ENCODE measurements at regions not wholly inside any gene's neighbourhood (a gene's known extent, or its start where the extent isn't known, plus 50 kb on each side); places are given as distances from the start of the nearest gene placed in this dataset.
A peak's percentile ranks its signal among the peaks of the same experiment; 100 is the strongest.
"Not testable (repeated sequence)": the region's sequence is repeated elsewhere in the genome, so short reads cannot be mapped to it uniquely, and the experiment has no call there.

DNA sequence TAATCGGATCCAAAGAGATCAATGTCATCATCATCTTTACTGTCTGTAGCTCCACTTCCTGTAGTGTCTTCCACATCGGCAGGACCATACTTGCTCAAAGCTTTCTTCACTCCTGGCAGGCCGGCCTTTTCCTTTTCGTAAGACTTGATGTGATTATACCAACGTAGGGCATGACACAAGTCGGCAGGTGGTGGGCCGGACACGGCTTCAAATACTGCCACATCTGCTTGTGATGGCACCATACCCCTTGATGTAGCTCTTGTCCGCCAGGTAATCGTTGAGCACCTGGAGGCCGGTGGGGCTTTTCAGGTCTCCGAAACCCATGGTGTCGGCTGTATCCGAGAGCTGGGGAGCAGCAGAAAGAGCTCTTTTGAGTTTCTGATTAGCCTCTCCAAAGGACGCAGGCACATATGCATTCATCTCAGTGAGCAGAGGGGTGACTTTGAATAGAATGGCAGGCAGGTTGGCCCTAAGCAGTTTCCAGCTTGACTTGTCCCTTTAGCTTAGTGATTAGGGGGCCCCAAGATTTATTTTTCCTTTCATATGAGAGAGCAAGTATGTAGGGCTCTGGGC is 106.0 kb upstream of the PODXL start:
- not testable (repeated sequence) for DNase-seq

DNA sequence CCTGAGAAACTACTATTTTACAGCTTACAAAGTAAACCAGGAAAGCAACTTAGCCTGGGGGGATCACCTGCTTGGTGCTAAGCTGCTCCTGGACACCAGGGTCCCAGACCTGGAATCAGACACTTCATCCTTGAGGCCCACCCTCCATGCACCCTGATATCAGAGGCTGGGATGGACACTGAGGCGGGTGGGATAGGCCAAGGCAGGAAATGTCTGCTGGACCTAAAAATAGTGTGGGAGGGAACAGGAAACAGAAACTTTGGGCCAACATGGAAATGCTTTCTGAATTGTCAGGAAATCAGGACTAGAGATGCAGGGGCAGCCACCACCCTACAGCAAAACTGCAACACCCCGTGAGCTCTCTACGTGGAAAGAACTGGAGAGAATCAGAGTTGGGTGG is 101.5 kb upstream of the PODXL start:
- no peak for DNase-seq

DNA sequence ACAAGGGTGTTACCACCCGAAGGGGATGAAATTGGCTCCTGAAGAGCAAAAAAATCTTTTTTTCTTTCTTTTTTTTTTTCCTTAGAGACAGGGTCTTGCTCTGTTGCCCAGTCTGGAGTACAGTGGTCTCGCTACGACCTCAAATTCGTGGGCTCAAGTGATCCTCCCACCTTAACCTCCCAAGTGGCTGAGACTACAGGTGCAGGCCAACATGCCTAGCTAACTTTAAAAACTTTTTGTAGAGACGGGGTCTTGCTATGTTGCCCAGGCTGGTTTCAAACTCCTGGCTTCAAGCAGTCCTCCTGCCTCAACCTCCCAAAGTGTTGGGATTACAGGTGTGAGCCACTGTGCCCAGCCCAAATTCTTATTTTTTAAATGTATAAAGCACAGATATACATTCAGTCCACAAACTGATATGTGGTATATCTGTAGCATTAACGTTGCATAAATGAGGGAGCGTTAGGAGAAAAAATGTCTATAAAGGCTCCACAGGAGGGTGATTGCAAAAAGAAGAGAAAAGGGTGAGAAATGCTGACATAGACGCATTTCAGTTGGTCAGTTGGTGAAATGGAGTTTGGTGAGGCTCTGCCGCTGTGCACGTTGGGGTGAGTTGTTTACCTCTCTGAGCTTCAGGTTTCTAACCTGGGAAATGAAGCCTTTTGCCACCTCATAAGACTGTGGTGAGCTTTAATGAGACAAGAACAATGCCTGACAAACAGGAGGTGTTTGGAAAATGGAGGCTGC is 100.7 kb upstream of the PODXL start:
- DNase-seq, result no peak

- DNase-seq, result no peak
Observed at GRCh38 chr7:131655866-131656265, 99.4 kb upstream of the PODXL start.

DNA sequence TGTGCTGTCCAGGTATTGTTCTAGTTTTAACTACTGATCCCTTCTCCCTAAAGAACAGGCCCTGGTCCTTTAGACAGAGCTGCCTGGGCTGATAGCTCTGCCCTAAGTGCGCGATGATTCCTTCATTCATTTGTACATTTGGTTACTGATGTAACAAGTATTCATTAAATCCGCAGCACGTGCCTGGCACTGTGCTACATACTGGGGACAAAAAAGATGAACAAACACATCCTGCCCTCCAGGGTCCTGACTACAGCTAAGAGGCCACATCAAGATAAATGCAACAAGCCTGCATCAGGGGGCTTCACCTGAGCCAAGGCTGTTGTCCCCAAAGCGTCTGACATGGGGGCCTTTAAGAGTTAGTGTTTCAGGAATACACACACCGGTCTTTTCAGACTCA is 99.0 kb upstream of the PODXL start:
- no peak for DNase-seq

DNA sequence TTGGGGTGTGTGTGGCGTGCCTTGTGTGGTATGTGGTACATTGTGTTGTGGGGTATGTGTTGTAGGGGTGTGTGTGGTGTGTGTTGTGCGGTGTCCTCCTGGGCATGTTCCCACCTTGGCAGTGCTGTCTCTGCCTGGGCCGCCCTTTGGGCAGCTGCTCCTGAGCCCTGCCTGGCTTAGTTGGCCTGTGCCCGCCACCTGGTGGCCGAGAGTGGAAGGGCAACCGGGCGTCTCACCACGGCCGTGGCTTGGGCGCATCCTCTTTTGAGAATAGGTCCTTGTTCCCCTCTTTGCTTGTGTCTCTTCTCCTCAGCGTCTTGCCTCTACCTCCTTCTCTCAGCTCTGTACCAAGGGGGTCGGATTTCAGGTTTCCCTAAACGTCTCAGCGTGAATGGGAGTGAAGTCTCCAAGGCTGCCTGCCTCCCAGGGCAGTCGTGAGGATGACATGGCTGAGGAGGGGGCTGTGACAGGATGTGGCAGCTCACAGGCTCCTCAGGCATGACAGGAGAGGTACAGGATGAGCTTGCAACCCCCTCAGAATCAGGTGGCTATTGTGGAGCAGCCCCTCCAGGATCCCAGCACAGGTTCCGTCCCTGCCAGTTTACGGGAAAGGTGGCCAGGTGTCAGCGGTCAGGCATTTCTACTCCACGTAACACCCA is 98.4 kb upstream of the PODXL start:
- peak; percentile 86 for DNase-seq

- DNase-seq, result no peak
Observed at GRCh38 chr7:131654249-131654558, 97.8 kb upstream of the PODXL start.

GRCh38 chr7:131653418-131654248 is 97.2 kb upstream of the PODXL start:
- DNase-seq, result no peak

- no peak for DNase-seq
Observed at GRCh38 chr7:131652934-131653333, 96.5 kb upstream of the PODXL start.

- no peak for DNase-seq
Observed at GRCh38 chr7:131652194-131652593, 95.8 kb upstream of the PODXL start.

GRCh38 chr7:131649879-131650278 is 93.5 kb upstream of the PODXL start:
- DNase-seq, result no peak

- no peak for DNase-seq
Observed at GRCh38 chr7:131649003-131649541, 92.6 kb upstream of the PODXL start.

DNA sequence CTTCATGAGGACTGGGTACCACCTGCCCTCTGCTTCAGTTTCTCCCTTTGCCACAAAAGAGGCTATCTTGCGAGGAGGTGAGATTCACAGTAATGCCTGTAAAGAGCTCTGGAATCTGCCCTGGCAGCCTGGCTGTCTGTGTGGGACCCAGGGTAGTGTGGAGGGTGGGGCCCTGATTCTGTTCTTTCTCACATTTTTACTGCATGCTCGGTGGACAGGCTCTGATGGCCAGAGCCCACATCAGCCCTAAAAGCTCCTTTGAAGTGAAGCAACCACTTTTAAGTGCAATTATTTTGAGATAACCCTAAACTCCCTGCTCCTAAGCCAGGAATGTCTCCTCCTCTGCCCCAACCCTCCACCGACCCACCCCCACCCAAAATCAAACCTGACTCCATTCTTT is 92.1 kb upstream of the PODXL start:
- DNase-seq, result no peak

DNA sequence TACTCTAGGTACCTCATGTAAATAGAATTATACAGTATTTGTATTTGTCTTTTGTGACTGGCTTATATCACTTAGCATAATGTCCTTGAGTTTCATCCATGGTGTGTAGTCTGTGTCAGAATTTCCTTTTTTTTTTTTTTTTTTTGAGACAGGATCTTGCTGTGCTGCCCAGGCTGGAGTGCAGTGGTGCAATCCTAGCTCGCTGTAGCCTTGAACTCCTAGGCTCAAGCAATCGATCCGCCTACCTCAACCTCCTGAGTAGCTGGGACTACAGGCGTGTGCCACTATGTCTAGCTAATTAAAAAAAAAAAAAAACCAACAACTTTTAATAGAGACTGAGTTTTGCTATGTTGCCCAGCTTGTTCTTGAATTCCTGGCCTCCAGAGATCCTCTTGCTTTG is 89.8 kb upstream of the PODXL start:
- DNase-seq, result no peak

DNA sequence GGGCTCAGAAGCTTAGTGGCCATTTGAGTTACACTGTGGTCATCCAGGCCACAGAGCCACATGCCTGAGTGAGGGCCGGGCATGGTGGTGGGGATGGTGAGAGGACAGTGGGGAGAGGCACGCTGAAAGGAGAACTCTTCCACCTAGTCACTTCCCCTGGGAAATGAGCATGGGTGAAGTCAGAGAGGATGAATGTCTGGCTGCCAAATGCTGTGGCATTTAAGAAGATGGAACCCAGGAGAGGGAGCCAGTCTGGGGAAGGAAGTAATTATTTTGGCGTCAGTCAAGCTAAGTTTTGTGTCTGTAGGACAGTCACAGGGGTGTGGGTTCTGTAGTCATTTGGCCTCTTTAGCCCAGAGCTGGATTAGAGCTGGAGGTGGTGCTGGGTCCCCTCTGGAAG is 86.0 kb upstream of the PODXL start:
- DNase-seq, result no peak

GRCh38 chr7:131640686-131641085 is 84.3 kb upstream of the PODXL start:
- DNase-seq, result no peak

DNA sequence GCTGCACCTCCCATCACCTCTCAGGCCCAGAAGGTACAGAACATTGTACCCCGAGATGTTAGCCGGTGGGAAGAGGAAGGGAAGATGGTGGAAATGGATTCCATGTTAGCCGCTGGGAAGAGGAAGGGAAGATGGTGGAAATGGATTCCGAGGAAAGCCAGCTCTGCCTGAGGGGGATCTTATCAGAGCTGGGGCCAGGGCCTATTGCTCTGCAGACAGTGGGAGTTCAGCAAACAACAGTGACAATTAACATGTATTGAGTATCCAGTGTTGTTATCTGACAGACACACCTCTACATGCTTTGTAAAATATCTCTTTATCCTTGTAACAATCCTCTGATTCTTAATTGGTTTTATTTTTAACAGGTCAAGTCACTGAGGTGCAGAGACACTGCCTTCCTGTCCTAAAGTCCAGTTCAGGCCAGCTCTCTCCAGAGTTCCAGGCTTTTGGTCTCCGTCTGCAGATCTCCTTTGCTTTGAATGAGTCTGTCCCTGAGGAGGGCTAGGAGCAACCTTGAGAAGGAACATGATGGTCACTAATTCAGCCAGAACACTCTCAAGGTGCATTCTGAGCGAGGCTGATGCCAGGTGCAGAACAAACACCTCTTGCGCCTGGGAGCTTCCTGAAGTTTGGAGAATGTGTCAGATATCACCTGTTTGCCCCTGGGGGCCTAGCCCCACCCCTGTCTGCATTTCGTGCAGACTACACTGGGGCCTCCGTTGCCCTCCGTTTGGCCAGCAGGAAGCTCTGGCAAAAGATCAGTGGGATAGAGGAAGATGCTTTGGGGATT is 82.4 kb upstream of the PODXL start:
- no peak for DNase-seq

DNA sequence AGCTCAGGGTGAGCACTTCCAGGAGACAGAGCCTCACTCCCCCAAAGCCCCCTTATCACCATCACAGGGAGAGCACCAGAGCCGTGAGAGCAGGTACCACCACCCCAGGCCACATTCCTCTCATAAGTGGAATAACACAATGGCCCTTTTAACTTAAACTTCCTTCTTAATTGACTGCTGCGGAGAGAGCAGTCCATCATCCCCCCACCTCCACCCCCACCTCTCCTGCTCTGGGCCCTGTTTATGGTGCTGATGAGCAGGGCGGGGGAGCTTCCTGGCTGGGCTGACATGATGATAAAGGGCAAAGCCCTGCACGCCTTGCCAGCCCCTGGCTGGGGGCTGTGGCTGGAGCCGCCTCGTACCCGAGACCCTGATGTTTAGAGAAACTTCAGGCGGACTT is 81.4 kb upstream of the PODXL start:
- no peak for DNase-seq

GRCh38 chr7:131636092-131636491 is 79.7 kb upstream of the PODXL start:
- peak; percentile 63 for DNase-seq

GRCh38 chr7:131634197-131634596 is 77.8 kb upstream of the PODXL start:
- not testable (repeated sequence) for DNase-seq

DNA sequence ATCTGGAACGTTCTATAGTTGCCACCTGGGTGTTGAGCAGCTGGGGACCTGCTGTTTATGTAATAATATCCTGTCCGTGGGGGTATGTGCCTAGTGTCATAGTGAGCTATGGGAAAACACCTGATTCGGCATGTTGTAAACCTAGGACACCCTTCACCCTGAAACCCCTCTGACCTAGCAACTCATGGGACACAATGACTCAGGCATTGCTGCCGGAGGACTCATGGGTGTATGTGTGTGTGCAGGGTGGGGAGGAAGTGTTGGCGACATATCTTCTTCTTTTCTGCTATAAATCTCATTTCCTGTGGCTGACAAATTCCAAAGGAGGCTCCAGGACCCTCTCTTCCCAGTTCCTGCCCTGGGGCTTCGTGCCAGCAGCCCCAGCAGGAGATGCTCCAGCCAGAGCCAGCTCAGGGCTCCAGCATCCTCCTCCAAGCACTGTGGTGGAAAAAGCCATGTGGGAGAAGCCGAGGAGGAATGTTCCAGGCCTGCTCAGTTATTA is 77.0 kb upstream of the PODXL start:
- DNase-seq, result no peak

DNA sequence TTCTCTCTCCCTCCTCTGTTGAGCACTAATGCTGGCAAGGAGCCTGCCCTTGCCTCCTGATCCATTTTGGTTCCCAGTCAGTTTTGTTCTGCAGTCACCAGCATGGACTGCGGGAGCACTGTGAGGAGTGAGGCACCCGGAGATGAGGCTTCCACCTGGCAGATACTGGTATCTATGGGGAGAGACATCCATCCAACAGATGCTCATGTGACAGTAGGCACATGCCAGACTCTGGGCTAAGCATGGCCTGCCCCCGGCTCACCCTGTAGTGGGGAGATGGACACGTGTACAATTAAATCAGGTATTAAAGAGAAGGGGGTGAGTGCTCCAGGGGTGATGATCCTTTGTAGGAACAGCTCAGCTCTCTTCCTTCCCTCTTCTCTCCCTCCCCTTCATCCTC is 74.0 kb upstream of the PODXL start:
- DNase-seq, result no peak

Measured in femur (tissue), 1 donor.